Ovary (tissue), 3 donors: ENCODE measurements at regions not wholly inside any gene's neighbourhood (a gene's known extent, or its start where the extent isn't known, plus 50 kb on each side); places are given as distances from the start of the nearest gene placed in this dataset.

Source experiments
- POLR2A ChIP-seq: fragments of 450-650 bp; IDR thresholded peaks from one replicate; pipeline ENCODE4 v1.6.1; 2017; ENCODE audit warnings: antibody characterized with exemption, mild to moderate bottlenecking, moderate library complexity
- TF ChIP-seq, protein P1 (sequence below), 3 donors: fragments of 450-650 bp in 2 of 3; fragments of 200-600 bp in 1 of 3; IDR thresholded peaks; one replicate each; pipeline versions ENCODE4 v1.5.1 to v1.8.0; 2016 to 2022; ENCODE audit warnings: antibody characterized with exemption in 3 of 3, mild to moderate bottlenecking in 1 of 3
- donor health status: DM: no; HTN: no; CAD: no.

DNA sequence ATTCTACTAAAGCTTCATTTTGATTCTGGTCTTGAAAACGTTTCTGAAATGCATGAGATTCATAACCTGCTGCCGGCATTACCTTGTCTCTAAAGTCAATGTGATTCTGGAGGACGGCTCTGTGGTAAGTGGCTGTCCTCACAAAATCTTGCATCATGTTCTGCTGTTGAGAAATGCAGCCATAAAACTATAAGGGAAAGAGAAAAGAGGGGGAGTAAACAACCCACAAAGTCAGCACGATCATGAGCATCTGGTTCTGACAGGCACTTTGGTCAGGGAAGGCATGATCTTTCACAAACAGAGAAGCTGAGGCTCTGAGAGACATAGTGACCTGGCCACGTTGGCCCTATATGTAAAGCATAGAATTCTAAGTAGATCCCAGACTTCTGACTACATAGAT lies 168.9 kb upstream of the PUM3 start:
- TF ChIP-seq POLR2A = no peak
- TF ChIP-seq, protein P1, sequence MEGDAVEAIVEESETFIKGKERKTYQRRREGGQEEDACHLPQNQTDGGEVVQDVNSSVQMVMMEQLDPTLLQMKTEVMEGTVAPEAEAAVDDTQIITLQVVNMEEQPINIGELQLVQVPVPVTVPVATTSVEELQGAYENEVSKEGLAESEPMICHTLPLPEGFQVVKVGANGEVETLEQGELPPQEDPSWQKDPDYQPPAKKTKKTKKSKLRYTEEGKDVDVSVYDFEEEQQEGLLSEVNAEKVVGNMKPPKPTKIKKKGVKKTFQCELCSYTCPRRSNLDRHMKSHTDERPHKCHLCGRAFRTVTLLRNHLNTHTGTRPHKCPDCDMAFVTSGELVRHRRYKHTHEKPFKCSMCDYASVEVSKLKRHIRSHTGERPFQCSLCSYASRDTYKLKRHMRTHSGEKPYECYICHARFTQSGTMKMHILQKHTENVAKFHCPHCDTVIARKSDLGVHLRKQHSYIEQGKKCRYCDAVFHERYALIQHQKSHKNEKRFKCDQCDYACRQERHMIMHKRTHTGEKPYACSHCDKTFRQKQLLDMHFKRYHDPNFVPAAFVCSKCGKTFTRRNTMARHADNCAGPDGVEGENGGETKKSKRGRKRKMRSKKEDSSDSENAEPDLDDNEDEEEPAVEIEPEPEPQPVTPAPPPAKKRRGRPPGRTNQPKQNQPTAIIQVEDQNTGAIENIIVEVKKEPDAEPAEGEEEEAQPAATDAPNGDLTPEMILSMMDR (IDR thresholded peaks at IDR 0.05) = no peak
